ENCODE measurements at regions not wholly inside any gene's neighbourhood (a gene's known extent, or its start where the extent isn't known, plus 50 kb on each side); places are given as distances from the start of the nearest gene placed in this dataset.

- TF ChIP-seq CTCF (conservative IDR thresholded peaks at IDR 0.05) (no peak), ZFX (IDR thresholded peaks at IDR 0.05) (no peak)
Observed at GRCh38 chr17:14011036-14011692, 58.1 kb upstream of the COX10 start.

All from C4-2B (cell line).